ENCODE measurements at regions not wholly inside any gene's neighbourhood (a gene's known extent, or its start where the extent isn't known, plus 50 kb on each side); places are given as distances from the start of the nearest gene placed in this dataset.
"Not testable (repeated sequence)": the region's sequence is repeated elsewhere in the genome, so short reads cannot be mapped to it uniquely, and the experiment has no call there.

DNA sequence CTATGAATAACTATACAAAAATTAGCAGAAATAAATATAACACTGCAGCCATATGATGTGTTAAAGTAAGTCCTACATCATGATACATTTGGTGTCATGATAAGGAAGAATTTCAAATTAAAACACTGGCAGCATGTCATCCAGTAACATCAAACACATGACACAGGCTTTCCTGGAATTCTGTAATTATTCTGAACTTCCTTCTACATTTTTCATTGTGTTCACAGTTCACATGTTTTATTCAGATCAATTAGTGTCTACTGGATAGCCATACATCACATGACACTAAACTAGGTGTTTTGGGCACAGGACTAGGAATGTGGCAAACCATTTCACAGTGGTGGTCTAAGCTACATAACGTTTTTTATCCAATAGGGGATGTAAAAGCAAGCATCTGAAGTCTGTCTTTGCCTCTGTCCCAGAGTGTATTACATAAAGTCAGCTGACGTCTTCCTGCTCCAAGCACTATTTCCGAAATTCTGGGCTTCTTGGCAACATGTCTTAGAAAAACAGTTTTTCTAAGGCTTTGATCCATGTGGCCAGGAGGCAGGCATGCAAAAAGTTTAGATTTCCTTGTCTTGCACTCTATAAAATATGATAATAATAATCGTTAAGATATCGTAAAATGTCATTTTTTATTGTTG lies 707.9 kb downstream of the CENPC start:
- DNase-seq (ENCODE audit: low read depth in 2 of 2) = no peak

- no peak for DNase-seq (ENCODE audit: low read depth in 2 of 2)
Measured at GRCh38 chr4:66829310-66829709, 716.0 kb downstream of the CENPC start.

- no peak for DNase-seq (ENCODE audit: low read depth in 2 of 2)
Measured at GRCh38 chr4:66820681-66821080, 724.6 kb downstream of the CENPC start.

GRCh38 chr4:66814277-66814676 lies 731.0 kb downstream of the CENPC start:
- no peak for DNase-seq (ENCODE audit: low read depth in 2 of 2)

DNA sequence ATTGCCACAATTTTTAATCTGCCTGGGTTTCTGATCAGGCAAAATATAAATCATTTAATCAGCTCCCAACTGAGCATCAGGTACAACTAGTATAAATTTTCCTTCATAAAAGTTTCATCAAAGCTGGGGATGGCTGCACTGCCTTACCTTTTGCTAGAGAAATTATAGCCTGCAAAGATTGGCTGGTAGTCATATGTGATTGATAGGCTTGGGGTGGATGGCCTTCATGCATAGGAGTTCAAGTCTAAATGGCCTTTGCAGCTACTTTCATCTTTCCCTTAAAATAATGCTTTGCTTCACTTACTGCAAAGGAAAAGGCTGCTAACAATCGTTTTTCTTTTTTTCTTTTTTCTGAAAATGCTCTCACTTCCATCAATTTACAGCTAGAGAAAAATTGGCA lies 739.7 kb downstream of the CENPC start:
- no peak for DNase-seq (ENCODE audit: low read depth in 2 of 2)

DNA sequence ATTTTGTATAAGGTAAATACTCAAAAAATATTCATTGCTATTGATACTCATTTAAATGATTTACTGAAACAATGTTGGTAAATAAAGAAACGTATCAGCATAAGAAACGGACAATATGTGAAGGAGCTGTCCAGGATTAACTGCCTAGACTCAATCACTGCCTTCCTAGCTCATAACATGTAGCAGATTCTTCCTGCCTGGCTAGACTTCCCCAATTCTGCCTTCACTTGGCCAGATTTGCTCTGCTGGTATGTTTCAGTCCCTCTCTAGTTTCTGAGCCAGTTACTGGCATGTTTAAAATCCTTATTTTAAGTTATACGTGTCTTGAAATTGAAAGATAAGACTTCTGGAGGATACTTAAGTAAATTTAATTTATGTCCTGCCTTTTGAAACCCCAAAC lies 740.3 kb downstream of the CENPC start:
- DNase-seq (ENCODE audit: low read depth in 2 of 2) = no peak

DNA sequence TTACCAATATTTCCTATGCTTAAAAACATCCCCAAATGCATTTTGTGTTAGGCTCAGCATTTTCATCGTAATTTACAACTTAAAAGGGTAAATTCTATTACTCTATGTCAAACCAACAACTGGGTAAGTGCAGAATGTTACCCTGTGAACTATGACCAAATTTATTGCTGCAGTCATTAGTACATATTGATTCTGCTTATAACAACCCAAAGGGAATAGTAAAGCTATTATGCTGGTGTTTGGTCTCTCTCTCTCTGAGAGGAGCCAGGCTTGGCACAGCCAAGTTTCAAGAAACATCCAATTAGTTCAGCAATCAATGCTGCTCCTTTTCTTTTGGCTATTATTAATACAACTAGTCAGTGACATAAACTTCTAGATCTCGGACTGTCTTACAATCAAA lies 747.7 kb downstream of the CENPC start:
- DNase-seq (ENCODE audit: low read depth in 2 of 2) = no peak

GRCh38 chr4:66795724-66796123 lies 749.6 kb downstream of the CENPC start:
- no peak for DNase-seq (ENCODE audit: low read depth in 2 of 2)

DNA sequence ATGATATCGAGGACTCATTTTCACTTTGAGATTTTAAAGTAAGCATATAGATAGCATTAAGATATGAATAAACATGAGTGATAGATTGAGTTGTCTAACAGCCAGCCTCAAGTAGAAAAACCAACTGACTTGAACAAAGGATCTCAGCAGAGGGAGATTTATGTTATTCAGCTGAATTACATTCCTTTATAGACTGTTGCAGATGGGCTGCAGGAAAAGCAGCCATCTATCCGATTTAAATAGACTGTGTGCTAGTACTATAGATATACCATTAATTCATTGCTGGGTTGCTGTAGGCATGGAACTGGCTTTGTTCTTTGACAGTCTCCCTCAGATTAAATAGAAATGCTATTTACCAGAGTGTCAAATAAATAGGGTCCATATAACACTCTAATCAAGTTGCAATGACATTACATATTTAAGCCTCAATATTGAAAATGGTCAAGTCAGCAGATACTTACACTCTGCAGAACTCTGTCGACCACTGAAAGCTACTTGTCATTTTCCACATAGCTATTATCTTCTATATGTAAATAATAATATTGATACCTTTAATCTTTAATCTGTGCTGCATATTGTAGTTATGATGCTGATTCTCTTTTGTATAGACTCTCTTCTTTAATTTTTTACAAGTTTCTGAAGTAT lies 750.8 kb downstream of the CENPC start:
- DNase-seq (ENCODE audit: low read depth in 2 of 2) = no peak

DNA sequence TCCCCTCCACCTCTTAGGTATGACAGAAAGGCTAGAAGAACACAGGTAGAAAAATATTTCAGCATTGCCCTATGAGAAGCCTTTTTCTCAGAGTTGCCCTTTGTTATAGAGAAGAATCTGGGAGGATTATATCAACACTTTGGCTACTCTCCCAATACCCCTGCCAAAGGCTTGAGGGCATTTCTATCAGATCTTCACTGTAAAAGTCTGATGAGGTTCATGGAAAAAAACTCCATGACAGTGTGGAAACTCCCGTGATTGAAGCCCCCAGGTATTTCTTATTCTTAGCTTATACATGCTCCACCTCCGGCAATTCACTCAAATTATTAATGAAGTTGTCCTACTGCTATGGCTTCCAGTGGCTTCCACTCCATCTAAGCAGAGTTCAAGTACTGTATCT lies 753.6 kb downstream of the CENPC start:
- no peak for DNase-seq (ENCODE audit: low read depth in 2 of 2)

GRCh38 chr4:66785479-66785878 lies 759.8 kb downstream of the CENPC start:
- DNase-seq (ENCODE audit: low read depth in 2 of 2) = no peak

- not testable (repeated sequence) for DNase-seq (ENCODE audit: low read depth in 2 of 2)
Measured at GRCh38 chr4:66782751-66783150, 762.6 kb downstream of the CENPC start.

- no peak for DNase-seq (ENCODE audit: low read depth in 2 of 2)
Measured at GRCh38 chr4:66777097-66777496, 768.2 kb downstream of the CENPC start.

DNA sequence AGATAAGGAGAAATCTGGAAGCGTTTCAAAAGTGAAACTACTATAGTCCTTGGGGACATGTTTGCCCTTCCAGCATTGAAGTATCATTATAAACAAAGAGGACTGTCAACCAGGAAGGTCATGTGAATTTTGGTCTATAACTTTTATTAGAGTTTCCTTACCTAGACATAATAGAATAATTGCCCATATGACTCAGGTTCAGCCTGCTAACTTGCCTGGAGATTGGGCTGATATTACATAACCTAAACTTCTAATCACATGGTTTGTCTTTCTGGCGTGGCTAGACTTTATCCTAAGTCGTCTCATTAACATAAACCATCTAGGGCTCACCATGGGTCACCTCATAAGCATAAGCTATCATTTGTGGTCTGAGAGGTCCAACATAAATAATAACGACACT lies 775.9 kb downstream of the CENPC start:
- DNase-seq (ENCODE audit: low read depth in 2 of 2) = no peak

DNA sequence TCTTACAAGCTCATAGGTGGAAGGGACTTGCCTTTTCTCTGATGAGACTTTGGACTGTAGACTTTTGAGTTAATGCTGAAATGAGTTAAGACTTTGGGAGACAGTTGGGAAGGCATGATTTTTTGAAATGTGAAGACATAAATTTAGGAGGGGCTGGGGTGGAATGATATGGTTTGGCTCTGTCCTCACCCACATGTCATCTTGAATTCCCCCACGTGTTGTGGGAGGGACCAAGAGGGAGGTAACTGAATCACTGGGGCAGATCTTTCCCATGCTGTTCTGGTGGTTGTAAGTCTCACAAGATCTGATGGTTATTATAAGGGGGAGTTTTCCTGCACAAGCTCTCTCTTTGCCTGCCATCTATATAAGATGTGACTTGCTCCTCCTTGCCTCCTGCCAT lies 777.9 kb downstream of the CENPC start:
- DNase-seq (ENCODE audit: low read depth in 2 of 2) = no peak

DNA sequence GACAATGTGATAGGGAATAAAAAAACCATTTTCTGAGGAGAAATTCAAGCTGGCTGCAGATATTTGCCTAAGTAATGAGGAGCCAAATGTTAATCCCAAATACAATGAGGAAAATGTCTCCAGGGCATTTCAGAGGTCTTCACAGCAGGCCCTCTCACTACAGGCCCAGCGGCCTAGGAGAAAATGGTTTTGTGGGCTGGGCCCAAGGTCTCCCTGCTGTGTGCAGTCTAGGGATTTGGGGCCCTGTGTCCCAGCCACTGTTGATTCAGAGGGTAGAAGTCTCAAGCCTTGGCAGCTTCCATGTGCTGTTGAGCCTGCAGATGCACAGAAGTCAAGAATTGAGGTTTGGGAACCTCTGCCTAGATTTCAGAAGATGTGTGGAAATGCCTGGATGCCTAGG lies 778.7 kb downstream of the CENPC start:
- no peak for DNase-seq (ENCODE audit: low read depth in 2 of 2)

GRCh38 chr4:66750273-66750672 lies 795.0 kb downstream of the CENPC start:
- no peak for DNase-seq (ENCODE audit: low read depth in 2 of 2)

DNA sequence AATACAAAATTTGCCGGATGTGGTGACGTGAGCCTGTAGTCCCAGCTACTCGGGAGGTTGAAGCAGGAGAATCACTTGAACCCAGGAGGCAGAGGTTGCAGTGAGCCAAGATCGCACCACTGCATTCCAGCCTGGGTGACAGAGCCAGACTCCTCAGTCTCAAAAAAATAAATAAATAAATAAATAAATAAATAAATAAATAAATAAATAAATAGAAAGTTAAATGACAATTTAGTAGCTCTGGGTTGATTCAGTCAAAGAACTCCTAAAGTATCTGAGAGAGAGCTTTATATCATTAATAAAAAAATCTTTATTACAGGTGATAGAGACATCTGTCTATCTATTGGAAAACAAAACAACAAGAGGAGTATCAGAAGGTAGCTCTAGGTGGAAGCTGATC lies 798.4 kb downstream of the CENPC start:
- DNase-seq (ENCODE audit: low read depth in 2 of 2) = not testable (repeated sequence)

DNA sequence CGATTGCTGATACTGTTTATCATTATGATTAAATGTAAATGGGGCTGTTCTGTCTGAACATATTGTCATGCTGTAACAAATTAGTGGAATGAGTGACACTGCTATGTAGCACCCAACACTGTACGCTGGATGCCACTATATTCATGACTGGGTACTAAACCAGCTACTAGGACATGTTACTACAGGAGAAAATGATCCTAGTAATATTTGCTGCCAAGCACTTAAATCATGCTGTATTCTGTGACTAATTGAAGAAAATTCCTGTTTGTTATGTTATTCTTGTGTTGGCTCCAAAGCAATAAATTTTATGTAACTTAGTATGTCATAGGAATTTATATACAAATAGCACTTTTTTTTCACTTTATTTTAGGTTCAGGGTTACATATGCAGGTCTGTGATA lies 804.2 kb downstream of the CENPC start:
- no peak for DNase-seq (ENCODE audit: low read depth in 2 of 2)

GRCh38 chr4:66736606-66737005 lies 808.7 kb downstream of the CENPC start:
- DNase-seq (ENCODE audit: low read depth in 2 of 2) = no peak

DNA sequence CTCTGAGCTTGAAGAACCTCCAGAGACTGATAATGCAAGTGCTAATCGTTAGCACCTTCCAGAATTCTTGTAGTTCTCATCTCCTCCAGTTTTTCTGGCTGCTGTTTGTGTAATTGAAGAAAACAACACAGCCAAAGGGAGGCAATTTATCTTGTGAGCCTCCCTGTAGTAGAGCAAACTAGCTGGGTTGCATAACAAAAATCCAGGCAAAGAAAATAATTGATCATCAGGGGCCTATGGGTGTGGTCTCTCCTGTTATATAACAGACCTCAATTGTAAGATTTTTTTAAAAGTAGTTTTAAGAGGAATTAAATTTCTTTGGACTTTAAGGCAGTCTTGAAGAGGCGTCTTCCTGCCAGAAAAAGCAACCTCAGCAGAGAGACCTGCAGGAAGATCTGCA lies 817.0 kb downstream of the CENPC start:
- DNase-seq (ENCODE audit: low read depth in 2 of 2) = no peak

GRCh38 chr4:66712301-66712921 lies 832.9 kb downstream of the CENPC start:
- not testable (repeated sequence) for DNase-seq (ENCODE audit: low read depth in 2 of 2)

- DNase-seq (ENCODE audit: low read depth in 2 of 2) = no peak
Measured at GRCh38 chr4:66704243-66704642, 841.1 kb downstream of the CENPC start.
